Sigmoid colon (tissue), 6 donors: ENCODE measurements at regions not wholly inside any gene's neighbourhood (a gene's known extent, or its start where the extent isn't known, plus 50 kb on each side); places are given as distances from the start of the nearest gene placed in this dataset.

ENCODE experiments used
- DNase-seq: peaks from one replicate; pipeline ENCODE4 v3.0.0-alpha.2; 2019
- H3K27ac ChIP-seq, 4 donors: fragments of 200-600 bp; sonication (generic); one replicate each; pipeline ENCODE4 v1.5.1; 2016 to 2019; ENCODE audit warnings: mild to moderate bottlenecking in 1 of 4
- H3K27me3 ChIP-seq, 3 donors: fragments of 200-600 bp; sonication (generic); one replicate each; pipeline ENCODE4 v1.5.1; 2019; ENCODE audit warnings: mild to moderate bottlenecking in 1 of 3
- H3K36me3 ChIP-seq, 4 donors: fragments of 200-600 bp; sonication (generic); one replicate each; pipeline ENCODE4 v1.5.1; 2016 to 2019
- H3K4me1 ChIP-seq, 4 donors: fragments of 200-600 bp; sonication (generic); one replicate each; pipeline ENCODE4 v1.5.1; 2017 to 2019
- H3K4me3 ChIP-seq, 4 donors: fragments of 200-600 bp; sonication (generic); one replicate each; pipeline ENCODE4 v1.5.1; 2017 to 2019; ENCODE audit warnings: mild to moderate bottlenecking in 2 of 4, moderate library complexity in 1 of 4
- H3K9me3 ChIP-seq, 4 donors: fragments of 200-600 bp in 3 of 4; sonication (generic) in 3 of 4; one replicate each; pipeline versions ENCODE4 v1.5.1 to v1.6.1; 2013 to 2019
- EP300 ChIP-seq, 4 donors: sonication (generic); formaldehyde crosslinking; IDR thresholded peaks; one replicate each; pipeline ENCODE4 v1.6.1; 2017; ENCODE audit warnings: antibody characterized with exemption in 4 of 4
- POLR2A ChIP-seq, 2 donors: fragments of 450-650 bp; IDR thresholded peaks; one replicate each; pipeline ENCODE4 v1.6.1; 2016; ENCODE audit warnings: antibody characterized with exemption in 2 of 2, mild to moderate bottlenecking in 2 of 2, moderate library complexity in 2 of 2
- POLR2AphosphoS5 ChIP-seq, 4 donors: sonication (generic); formaldehyde crosslinking; IDR thresholded peaks; one replicate each; pipeline ENCODE4 v1.6.1; 2017; ENCODE audit warnings: antibody characterized with exemption in 4 of 4
- WGBS, 2 donors: extraction: QIAGEN DNeasy Blood & Tissue Kit; methylation state at CpG; one replicate each; pipeline ENCODE4 v1.1.7; 2013; 5-methylcytosine and 5-hydroxymethylcytosine counted together
- intact Hi-C: fragments of 100-400 bp; cut with DNase I; formaldehyde crosslinking; loops from one replicate; pipeline ENCODE4 v1.15.1; 2023
- TF ChIP-seq, protein P1 (sequence below), 4 experiments: fragments of 450-650 bp in 3 of 4; fragments of 200-600 bp in 1 of 4; IDR thresholded peaks; one replicate each; pipeline ENCODE4 v1.5.1; 2016 to 2019; ENCODE audit warnings: antibody characterized with exemption in 4 of 4, mild to moderate bottlenecking in 3 of 4, moderate library complexity in 2 of 4
- donor health status: healthy with polysubstance abuse.
- donor health status: healthy.

DNA sequence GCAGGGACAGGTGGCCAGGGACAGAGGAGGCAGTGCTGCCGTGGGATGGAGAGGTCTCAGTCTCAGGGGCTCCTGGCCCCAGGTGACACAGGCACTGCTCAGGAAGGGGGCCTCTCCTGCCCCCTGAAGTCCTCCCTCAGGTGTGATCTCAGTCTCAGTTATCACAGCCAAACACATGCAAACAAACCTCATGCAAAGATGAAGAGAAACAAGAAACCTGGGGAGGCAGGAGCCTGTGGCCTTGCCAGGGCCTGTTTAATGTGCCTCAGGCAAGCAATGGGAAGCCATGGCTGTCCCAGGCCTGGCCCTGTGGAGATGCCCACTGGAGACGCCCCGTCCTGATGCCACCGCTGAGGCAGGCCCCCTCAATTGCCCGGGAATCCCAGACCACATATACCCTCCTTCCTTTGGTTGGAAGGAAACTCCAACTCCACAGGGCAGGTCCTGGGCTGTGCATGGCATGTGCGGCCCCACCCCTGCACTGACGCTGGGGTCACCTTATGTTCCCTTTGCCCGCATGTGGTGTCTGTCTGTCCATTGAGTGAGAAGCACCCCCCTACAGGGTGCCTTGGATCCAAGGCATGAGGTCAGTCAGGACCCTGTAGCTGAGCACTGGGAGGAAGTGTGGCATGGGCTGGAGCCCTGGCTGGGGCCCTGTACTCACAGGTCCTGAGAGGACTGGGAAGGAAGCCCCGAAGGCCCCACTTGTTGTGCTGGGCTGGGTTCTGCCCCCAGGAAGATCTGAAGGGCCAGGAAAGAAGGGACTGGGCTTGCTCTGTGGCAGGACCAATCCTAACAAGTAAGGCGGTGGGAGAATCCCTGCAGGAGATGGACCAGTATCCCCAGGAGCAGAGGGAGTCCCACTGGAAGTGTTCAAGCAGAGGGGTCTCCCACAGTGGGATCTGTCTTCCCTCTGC, 68.8 kb upstream of the RAB6C start:
- no peak for DNase-seq
- Histone ChIP-seq H3K4me1 (no peaks in the 10 kb centered on the region), H3K4me3 (no peak overlapping the region), H3K27me3 (no peaks in the 10 kb centered on the region), H3K27ac (no peak overlapping the region), H3K9me3 (no peaks in the 10 kb centered on the region), H3K36me3 (no peaks in the 10 kb centered on the region)
- TF ChIP-seq EP300 (IDR thresholded peaks at IDR 0.05) (no peak), POLR2A (IDR thresholded peaks at IDR 0.05) (no peak), POLR2AphosphoS5 (IDR thresholded peaks at IDR 0.05) (no peak)
- TF ChIP-seq, protein P1, sequence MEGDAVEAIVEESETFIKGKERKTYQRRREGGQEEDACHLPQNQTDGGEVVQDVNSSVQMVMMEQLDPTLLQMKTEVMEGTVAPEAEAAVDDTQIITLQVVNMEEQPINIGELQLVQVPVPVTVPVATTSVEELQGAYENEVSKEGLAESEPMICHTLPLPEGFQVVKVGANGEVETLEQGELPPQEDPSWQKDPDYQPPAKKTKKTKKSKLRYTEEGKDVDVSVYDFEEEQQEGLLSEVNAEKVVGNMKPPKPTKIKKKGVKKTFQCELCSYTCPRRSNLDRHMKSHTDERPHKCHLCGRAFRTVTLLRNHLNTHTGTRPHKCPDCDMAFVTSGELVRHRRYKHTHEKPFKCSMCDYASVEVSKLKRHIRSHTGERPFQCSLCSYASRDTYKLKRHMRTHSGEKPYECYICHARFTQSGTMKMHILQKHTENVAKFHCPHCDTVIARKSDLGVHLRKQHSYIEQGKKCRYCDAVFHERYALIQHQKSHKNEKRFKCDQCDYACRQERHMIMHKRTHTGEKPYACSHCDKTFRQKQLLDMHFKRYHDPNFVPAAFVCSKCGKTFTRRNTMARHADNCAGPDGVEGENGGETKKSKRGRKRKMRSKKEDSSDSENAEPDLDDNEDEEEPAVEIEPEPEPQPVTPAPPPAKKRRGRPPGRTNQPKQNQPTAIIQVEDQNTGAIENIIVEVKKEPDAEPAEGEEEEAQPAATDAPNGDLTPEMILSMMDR (IDR thresholded peaks at IDR 0.05), result no peak
- intact Hi-C loops, result no loop called here
- WGBS, 2 donors, result 77 to 87% methylated on average over 10 of the region's 10 CpGs

DNA sequence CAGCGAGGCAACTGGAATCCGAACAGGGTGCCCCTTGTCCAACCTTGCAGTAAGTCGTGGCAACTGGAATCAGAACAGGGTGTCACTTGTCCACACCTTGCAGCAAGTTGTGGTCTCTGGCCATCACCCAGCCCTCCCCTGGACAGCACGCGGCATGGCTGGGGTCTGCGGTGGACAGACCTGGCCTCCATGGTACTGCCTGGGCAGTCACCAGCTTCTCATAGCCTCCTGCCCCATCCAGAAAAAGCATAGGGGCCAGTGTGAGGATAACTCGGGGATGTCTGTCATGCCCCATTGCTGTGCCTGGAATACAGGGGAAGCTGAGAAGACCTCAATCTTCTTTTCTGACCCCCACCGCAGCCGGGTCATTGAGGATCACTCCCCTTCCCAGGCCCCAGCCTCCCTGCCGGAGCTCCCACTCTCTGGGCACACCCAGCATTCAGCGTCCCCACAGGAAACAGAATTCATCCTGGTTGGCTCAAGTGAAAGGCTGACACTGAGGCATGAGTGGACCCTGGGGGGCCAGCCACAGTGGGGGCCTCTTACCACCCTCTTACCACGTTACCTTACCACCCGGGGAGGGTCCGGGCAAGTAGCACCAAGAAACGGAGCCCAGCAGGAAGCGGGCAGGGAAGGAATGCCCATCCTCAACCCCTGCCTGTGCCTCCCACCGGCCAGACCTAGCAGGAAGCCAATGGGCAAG, 68.0 kb upstream of the RAB6C start:
- no peaks in the 10 kb centered on the region for H3K9me3 ChIP-seq
- 88 to 89% methylated on average over 17 of the region's 17 CpGs for WGBS, 2 donors
- H3K27ac ChIP-seq, result no peak overlapping the region
- intact Hi-C loops, result no loop called here
- TF ChIP-seq POLR2AphosphoS5 (IDR thresholded peaks at IDR 0.05), result no peak
- TF ChIP-seq POLR2A (IDR thresholded peaks at IDR 0.05), result no peak
- TF ChIP-seq EP300 (IDR thresholded peaks at IDR 0.05), result no peak
- TF ChIP-seq, protein P1 (IDR thresholded peaks at IDR 0.05), result no peak
- no peak overlapping the region for H3K4me3 ChIP-seq
- no peak for DNase-seq
- no peaks in the 10 kb centered on the region for H3K4me1 ChIP-seq
- H3K27me3 ChIP-seq, result no peaks in the 10 kb centered on the region
- no peaks in the 10 kb centered on the region for H3K36me3 ChIP-seq

DNA sequence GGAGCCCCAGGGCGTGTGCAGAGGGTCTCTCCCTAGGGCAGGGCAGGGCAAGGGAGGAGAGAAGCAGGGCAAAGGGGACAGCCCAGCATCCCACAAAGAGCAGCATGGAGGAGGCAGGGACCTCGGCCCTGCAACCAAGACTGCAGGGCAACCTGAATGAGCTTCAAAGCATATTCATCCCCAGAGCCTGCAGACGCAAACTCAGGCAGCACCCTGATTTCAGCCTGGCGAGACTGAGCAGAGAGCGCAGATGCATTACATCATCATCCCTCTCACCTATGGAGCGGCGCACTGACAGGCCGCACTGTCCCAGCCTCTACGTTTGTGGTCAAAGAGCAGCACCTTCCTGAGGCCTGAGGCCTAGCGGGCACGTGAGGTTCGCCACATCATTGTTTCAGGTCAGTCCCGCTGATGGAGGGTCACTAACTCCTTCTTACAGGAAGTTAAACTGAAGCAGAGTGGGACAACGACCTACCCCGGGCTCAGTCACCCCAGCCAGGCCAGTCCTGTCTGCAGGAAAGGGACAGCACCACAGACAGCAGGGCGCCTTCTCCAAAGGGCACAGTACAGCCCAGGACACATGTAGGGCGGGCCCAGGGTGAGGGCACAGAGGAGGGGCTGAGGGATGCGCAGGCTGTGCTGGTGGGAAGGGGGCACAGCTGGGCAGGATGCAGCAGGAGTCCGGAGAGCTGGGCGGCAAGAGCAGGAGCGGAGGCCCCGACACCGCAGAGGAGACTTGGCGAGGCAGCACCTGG, 67.2 kb upstream of the RAB6C start:
- TF ChIP-seq POLR2AphosphoS5 (IDR thresholded peaks at IDR 0.05) (no peak), EP300 (IDR thresholded peaks at IDR 0.05) (no peak), POLR2A (IDR thresholded peaks at IDR 0.05) (no peak)
- TF ChIP-seq, protein P1 (IDR thresholded peaks at IDR 0.05), result no peak
- Histone ChIP-seq H3K27me3 (no peaks in the 10 kb centered on the region), H3K27ac (no peak overlapping the region), H3K9me3 (no peaks in the 10 kb centered on the region), H3K4me1 (no peaks in the 10 kb centered on the region), H3K4me3 (no peak overlapping the region), H3K36me3 (no peaks in the 10 kb centered on the region)
- no peak for DNase-seq
- WGBS, 2 donors, result 87 to 91% methylated on average over 24 of the region's 24 CpGs
- intact Hi-C loops, result no loop called here

DNA sequence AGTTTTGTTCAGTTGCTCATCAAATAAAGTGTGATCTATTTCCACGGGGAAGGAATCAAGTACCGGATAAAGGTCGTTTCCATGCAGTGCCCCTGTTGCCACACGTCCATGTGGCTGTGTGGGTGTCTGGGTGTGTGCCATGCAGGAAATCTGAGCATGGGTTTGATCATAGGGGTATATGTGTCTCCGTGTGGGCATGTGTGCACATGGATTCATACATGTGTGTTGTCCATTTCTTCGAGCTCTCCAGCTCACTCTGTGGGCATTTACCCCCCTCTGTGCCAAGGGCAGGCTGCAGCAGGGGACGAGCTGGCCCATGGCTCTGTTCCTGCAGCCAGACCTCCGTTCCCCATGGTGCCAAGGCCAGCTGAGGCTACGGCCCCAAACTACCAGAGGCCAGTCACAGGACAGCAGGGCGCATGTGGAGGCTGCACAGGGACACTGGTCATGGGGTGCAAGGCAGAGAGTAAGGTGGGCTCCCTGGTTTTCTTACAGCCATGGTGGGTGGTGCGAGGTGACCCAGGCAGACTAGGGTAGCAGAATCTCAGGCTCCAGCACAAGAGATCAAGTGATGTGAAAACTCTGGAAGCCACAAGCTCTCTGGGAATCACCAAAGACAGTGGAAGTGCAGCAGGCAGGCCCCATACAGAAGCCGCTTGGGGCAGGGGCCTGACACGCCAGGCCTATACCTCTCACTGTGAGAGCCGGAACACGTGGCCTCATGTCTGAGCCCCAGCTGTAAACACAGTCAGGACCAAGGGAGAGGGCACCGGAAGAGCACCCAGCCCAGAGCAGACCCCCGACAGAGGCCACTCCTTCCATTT, 66.4 kb upstream of the RAB6C start:
- 76 to 84% methylated on average over 17 of the region's 17 CpGs for WGBS, 2 donors
- TF ChIP-seq EP300 (IDR thresholded peaks at IDR 0.05) (no peak), POLR2AphosphoS5 (IDR thresholded peaks at IDR 0.05) (no peak), POLR2A (IDR thresholded peaks at IDR 0.05) (no peak)
- TF ChIP-seq, protein P1 (IDR thresholded peaks at IDR 0.05), result no peak
- Histone ChIP-seq H3K4me3 (no peak overlapping the region), H3K9me3 (peaks cover 0 to 5% (median 1%) of the 10 kb centered on the region in 4 donors), H3K27ac (no peak overlapping the region), H3K27me3 (no peaks in the 10 kb centered on the region), H3K36me3 (no peaks in the 10 kb centered on the region), H3K4me1 (no peaks in the 10 kb centered on the region)
- intact Hi-C loops, result no loop called here
- DNase-seq, result no peak
